OCI-LY1 (cell line): ENCODE measurements at regions not wholly inside any gene's neighbourhood (a gene's known extent, or its start where the extent isn't known, plus 50 kb on each side); places are given as distances from the start of the nearest gene placed in this dataset.

Experiments
- H2AFZ ChIP-seq: fragments of 200-600 bp; sonication (generic), shearing (Covaris generic); 2 replicates; pipeline ENCODE4 v1.6.0; 2014; ENCODE audit warnings: antibody characterized with exemption, mild to moderate bottlenecking, low read length
- H3F3A ChIP-seq: fragments of 200-600 bp; sonication (generic), shearing (Covaris generic); 2 replicates; pipeline ENCODE4 v1.6.0; 2014; ENCODE audit warnings: mild to moderate bottlenecking, antibody characterized with exemption, low read length, moderate library complexity; ENCODE audit not compliant: insufficient read depth
- H3K27ac ChIP-seq: fragments of 200-600 bp; sonication (generic); 2 replicates; pipeline ENCODE4 v1.5.1; 2014; ENCODE audit warnings: low read length, mixed run types, mild to moderate bottlenecking, low read depth; ENCODE audit not compliant: poor library complexity, severe bottlenecking
- H3K27me3 ChIP-seq: fragments of 200-600 bp; sonication (generic); 2 replicates; pipeline ENCODE4 v1.6.0; 2014; ENCODE audit warnings: antibody characterized with exemption, mild to moderate bottlenecking, low read length, moderate library complexity; ENCODE audit not compliant: insufficient read depth
- H3K36me3 ChIP-seq: fragments of 200-600 bp; sonication (generic); 2 replicates; pipeline ENCODE4 v1.6.1; 2014; ENCODE audit warnings: mild to moderate bottlenecking, antibody characterized with exemption, low read length, moderate library complexity, mixed read lengths; ENCODE audit not compliant: insufficient read depth
- H3K4me1 ChIP-seq: fragments of 200-600 bp; sonication (generic); 2 replicates; pipeline ENCODE4 v1.5.1; 2014; ENCODE audit warnings: mild to moderate bottlenecking, low read length, moderate library complexity; ENCODE audit not compliant: insufficient read depth, severe bottlenecking
- H3K4me2 ChIP-seq: fragments of 200-600 bp; sonication (generic), shearing (Covaris generic); 2 replicates; pipeline ENCODE4 v1.6.1; 2014; ENCODE audit warnings: low read length
- H3K4me3 ChIP-seq: fragments of 200-600 bp; sonication (generic); 2 replicates; pipeline ENCODE4 v1.5.1; 2014; ENCODE audit warnings: low read length, low read depth, mild to moderate bottlenecking, mixed read lengths; ENCODE audit not compliant: poor library complexity, severe bottlenecking
- H3K79me2 ChIP-seq: fragments of 200-600 bp; shearing (Covaris generic); 2 replicates; pipeline ENCODE4 v1.6.1; 2016; ENCODE audit warnings: mixed run types, low read length, mixed read lengths; ENCODE audit not compliant: insufficient read depth
- H3K9ac ChIP-seq: fragments of 200-600 bp; sonication (generic), shearing (Covaris generic); 2 replicates; pipeline ENCODE4 v1.6.1; 2014; ENCODE audit warnings: mild to moderate bottlenecking, low read length, mixed read lengths
- H3K9me2 ChIP-seq: fragments of 200-600 bp; sonication (generic), shearing (Covaris generic); 2 replicates; pipeline ENCODE4 v1.6.1; 2014; ENCODE audit warnings: low read depth, mild to moderate bottlenecking, low read length, mixed read lengths
- H3K9me3 ChIP-seq: fragments of 200-600 bp; shearing (Covaris generic); 2 replicates; pipeline ENCODE4 v1.6.1; 2014; ENCODE audit warnings: low read length, mixed read lengths
- H4K20me1 ChIP-seq: fragments of 200-600 bp; sonication (generic), shearing (Covaris generic); 2 replicates; pipeline ENCODE4 v1.6.0; 2016; ENCODE audit warnings: mild to moderate bottlenecking, low read length; ENCODE audit not compliant: insufficient read depth
- EZH2 ChIP-seq: fragments of 200-600 bp; sonication (generic), shearing (Covaris generic); IDR thresholded peaks from 2 replicates; pipeline ENCODE4 v1.8.0; 2017; ENCODE audit warnings: borderline replicate concordance, mixed run types, mild to moderate bottlenecking, antibody characterized with exemption, low read length, moderate library complexity, mixed read lengths
- TF ChIP-seq, protein P1 (sequence below): fragments of 200-600 bp; sonication (generic), shearing (Covaris generic); IDR thresholded peaks from 2 replicates; pipeline ENCODE4 v1.5.1; 2017; ENCODE audit warnings: mild to moderate bottlenecking, antibody characterized with exemption, low read length, moderate library complexity, mixed read lengths

DNA sequence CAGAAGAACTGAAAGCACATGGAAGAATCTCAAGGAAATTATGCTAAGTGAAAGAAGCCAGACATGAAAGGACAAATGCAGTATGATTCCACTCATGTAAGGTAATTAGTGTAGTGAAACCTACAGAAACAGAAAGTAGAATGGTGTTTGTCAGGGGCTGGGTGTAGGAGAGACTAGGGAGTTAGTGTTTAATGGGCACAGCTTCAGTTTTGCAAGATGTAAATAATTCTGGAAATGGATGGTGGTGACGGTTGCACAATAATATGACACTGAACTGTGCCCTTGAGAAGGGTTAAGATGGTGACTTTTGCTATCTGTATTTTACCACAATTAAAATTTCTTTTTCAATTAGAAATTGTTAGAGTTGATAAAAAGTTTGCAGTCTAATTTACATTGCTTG, 157.3 kb upstream of the ADCY1 start:
- H3K9ac ChIP-seq: no peak overlapping the region
- no peaks in the 10 kb centered on the region for H3K27me3 ChIP-seq
- no peaks in the 10 kb centered on the region for H3K79me2 ChIP-seq
- no peaks in the 10 kb centered on the region for H3K4me1 ChIP-seq
- H3K9me3 ChIP-seq: no peaks in the 10 kb centered on the region; the same call in 1 of the 2 replicates
- no peak overlapping the region for H3K4me3 ChIP-seq
- no peaks in the 10 kb centered on the region for H4K20me1 ChIP-seq
- no peaks in the 10 kb centered on the region; the same call in 1 of the 2 replicates for H3K9me2 ChIP-seq
- no peak overlapping the region for H2AFZ ChIP-seq
- H3K36me3 ChIP-seq: no peaks in the 10 kb centered on the region
- no peak overlapping the region for H3K27ac ChIP-seq
- H3F3A ChIP-seq: no peaks in the 10 kb centered on the region
- H3K4me2 ChIP-seq: no peak overlapping the region
- TF ChIP-seq, protein P1, sequence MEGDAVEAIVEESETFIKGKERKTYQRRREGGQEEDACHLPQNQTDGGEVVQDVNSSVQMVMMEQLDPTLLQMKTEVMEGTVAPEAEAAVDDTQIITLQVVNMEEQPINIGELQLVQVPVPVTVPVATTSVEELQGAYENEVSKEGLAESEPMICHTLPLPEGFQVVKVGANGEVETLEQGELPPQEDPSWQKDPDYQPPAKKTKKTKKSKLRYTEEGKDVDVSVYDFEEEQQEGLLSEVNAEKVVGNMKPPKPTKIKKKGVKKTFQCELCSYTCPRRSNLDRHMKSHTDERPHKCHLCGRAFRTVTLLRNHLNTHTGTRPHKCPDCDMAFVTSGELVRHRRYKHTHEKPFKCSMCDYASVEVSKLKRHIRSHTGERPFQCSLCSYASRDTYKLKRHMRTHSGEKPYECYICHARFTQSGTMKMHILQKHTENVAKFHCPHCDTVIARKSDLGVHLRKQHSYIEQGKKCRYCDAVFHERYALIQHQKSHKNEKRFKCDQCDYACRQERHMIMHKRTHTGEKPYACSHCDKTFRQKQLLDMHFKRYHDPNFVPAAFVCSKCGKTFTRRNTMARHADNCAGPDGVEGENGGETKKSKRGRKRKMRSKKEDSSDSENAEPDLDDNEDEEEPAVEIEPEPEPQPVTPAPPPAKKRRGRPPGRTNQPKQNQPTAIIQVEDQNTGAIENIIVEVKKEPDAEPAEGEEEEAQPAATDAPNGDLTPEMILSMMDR: no peak
- no peak for TF ChIP-seq EZH2

DNA sequence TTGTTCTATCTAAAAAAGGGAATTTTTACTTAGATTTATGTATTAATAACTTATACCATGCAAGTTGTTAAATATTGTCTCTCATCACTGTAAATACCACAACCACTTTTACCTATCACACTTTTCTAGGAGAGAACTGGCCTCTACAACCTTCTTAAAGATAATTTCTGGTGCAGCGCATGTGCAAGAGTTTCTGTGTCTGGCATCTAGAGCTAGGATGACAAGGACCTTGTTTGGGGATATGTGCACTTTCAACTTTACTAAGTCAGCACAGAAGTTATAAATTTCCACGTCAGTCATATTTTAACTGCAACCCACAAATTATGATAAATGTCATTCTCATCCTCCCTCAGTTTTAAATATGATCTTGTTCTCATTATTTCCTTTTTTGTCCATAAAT, 156.9 kb upstream of the ADCY1 start:
- Histone ChIP-seq H4K20me1 (no peaks in the 10 kb centered on the region), H3K9me2 (no peaks in the 10 kb centered on the region; the same call in 1 of the 2 replicates), H3K36me3 (no peaks in the 10 kb centered on the region), H3K4me1 (no peaks in the 10 kb centered on the region), H3K27ac (no peak overlapping the region), H3K9ac (no peak overlapping the region), H3K79me2 (no peaks in the 10 kb centered on the region), H3K4me2 (no peak overlapping the region), H3F3A (no peaks in the 10 kb centered on the region), H2AFZ (no peak overlapping the region), H3K4me3 (no peak overlapping the region), H3K27me3 (no peaks in the 10 kb centered on the region), H3K9me3 (no peaks in the 10 kb centered on the region; the same call in 1 of the 2 replicates)
- TF ChIP-seq, protein P1: no peak
- TF ChIP-seq EZH2: no peak

DNA sequence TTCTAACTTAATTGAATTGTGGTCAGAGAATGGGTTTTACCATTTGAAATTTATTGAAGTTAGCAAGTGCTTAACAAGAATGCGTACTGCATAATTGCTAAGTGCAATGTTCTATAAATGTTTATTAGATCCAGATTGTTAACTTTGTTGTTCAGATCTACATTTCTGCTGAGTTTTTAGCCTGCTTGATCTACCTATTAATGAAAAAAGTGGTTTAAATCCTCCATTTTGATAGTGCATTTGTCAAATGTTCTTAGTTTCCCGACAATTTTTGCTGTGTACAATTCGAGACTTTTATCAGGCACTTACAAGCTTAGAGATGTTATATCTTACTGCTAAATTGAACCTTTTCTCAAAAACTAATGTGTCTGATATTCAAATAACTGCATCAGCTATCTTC, 156.4 kb upstream of the ADCY1 start:
- no peaks in the 10 kb centered on the region for H3K36me3 ChIP-seq
- no peak overlapping the region for H2AFZ ChIP-seq
- H3F3A ChIP-seq: no peaks in the 10 kb centered on the region
- no peaks in the 10 kb centered on the region for H3K4me1 ChIP-seq
- H3K9me3 ChIP-seq: no peaks in the 10 kb centered on the region; the same call in 1 of the 2 replicates
- H3K27ac ChIP-seq: no peak overlapping the region
- no peaks in the 10 kb centered on the region for H3K79me2 ChIP-seq
- no peaks in the 10 kb centered on the region for H3K27me3 ChIP-seq
- H3K4me2 ChIP-seq: no peak overlapping the region
- no peaks in the 10 kb centered on the region; the same call in 1 of the 2 replicates for H3K9me2 ChIP-seq
- TF ChIP-seq, protein P1: no peak
- TF ChIP-seq EZH2: no peak
- H4K20me1 ChIP-seq: no peaks in the 10 kb centered on the region
- H3K4me3 ChIP-seq: no peak overlapping the region
- H3K9ac ChIP-seq: no peak overlapping the region
